Keratinocyte (primary cell): ENCODE measurements at regions not wholly inside any gene's neighbourhood (a gene's known extent, or its start where the extent isn't known, plus 50 kb on each side); places are given as distances from the start of the nearest gene placed in this dataset.

Experiments used
- DNase-seq: peaks from one replicate; pipeline ENCODE4 v3.0.0-alpha.2; 2011; ENCODE audit warnings: low read depth, missing footprints, low spot score
- FAIRE-seq: peaks from 2 replicates; lab custom pipeline; 2011; peaks lifted over from hg19 to GRCh38; lab: Jason Lieb, UNC
- H2AFZ ChIP-seq: 2 replicates; pipeline ENCODE4 v1.6.0; 2012; ENCODE audit warnings: low read length, control low read depth, inconsistent platforms; ENCODE audit not compliant: control insufficient read depth
- H3K27ac ChIP-seq: 2 replicates; pipeline ENCODE4 v1.5.1; 2011; ENCODE audit warnings: low read length; ENCODE audit not compliant: control insufficient read depth, insufficient read depth
- H3K27me3 ChIP-seq: 3 replicates; pipeline ENCODE4 v1.6.0; 2011; ENCODE audit warnings: low read length; ENCODE audit not compliant: control insufficient read depth, insufficient read depth; ENCODE audit errors: extremely low read depth
- H3K36me3 ChIP-seq, 2 experiments: 2 replicates in 1 of 2; 3 replicates in 1 of 2; pipeline ENCODE4 v1.5.1; 2011; ENCODE audit warnings: low read length in 2 of 2, mild to moderate bottlenecking in 1 of 2; ENCODE audit not compliant: control insufficient read depth in 2 of 2, insufficient read depth in 2 of 2; ENCODE audit errors: extremely low read depth in 1 of 2
- H3K4me1 ChIP-seq: 3 replicates; pipeline ENCODE4 v1.5.1; 2011; ENCODE audit warnings: low read length; ENCODE audit not compliant: control insufficient read depth, insufficient read depth; ENCODE audit errors: extremely low read depth
- H3K4me2 ChIP-seq: 3 replicates; pipeline ENCODE4 v1.6.0; 2011; ENCODE audit warnings: low read depth, low read length; ENCODE audit not compliant: control insufficient read depth, insufficient read depth; ENCODE audit errors: extremely low read depth
- H3K4me3 ChIP-seq, 3 experiments: fragments of 200-600 bp in 1 of 3; sonication (generic) in 1 of 3; 2 replicates in 2 of 3; 3 replicates in 1 of 3; pipeline ENCODE4 v1.5.1; 2011 to 2016; ENCODE audit warnings: low read length in 3 of 3, mild to moderate bottlenecking in 3 of 3, control low read depth in 2 of 3, inconsistent platforms in 1 of 3, low read depth in 1 of 3, mixed read lengths in 1 of 3, mixed run types in 1 of 3, moderate library complexity in 1 of 3; ENCODE audit not compliant: control insufficient read depth in 2 of 3, insufficient read depth in 2 of 3; ENCODE audit errors: extremely low read depth in 1 of 3
- H3K79me2 ChIP-seq: 2 replicates; pipeline ENCODE4 v1.6.0; 2012; ENCODE audit warnings: low read length; ENCODE audit not compliant: control insufficient read depth, insufficient read depth
- H3K9ac ChIP-seq: 3 replicates; pipeline ENCODE4 v1.6.0; 2011; ENCODE audit warnings: low read length; ENCODE audit not compliant: control insufficient read depth, insufficient read depth; ENCODE audit errors: extremely low read depth
- H3K9me1 ChIP-seq: 3 replicates; pipeline ENCODE4 v1.6.0; 2011; ENCODE audit warnings: low read length; ENCODE audit not compliant: control insufficient read depth, insufficient read depth; ENCODE audit errors: extremely low read depth
- H3K9me3 ChIP-seq: 2 replicates; pipeline ENCODE4 v1.5.1; 2012; ENCODE audit warnings: low read depth, low read length; ENCODE audit not compliant: control insufficient read depth
- H4K20me1 ChIP-seq: 3 replicates; pipeline ENCODE4 v1.6.0; 2011; ENCODE audit warnings: low read length; ENCODE audit not compliant: control insufficient read depth, insufficient read depth; ENCODE audit errors: extremely low read depth
- EZH2 ChIP-seq: IDR thresholded peaks from one replicate; pipeline ENCODE4 v1.6.1; 2012; ENCODE audit warnings: inconsistent platforms, mild to moderate bottlenecking, low read length, moderate library complexity
- dilution Hi-C: fragments of 300-500 bp; cut with MboI; formaldehyde crosslinking; loops from one replicate; pipeline ENCODE4 v1.7.0; 2020; ENCODE audit warnings: low sequenced_read_pairs; ENCODE audit not compliant: extremely low pct_ligation_motif_present
- TF ChIP-seq, protein P1 (sequence below), 3 experiments: IDR thresholded peaks in 1 of 3; conservative IDR thresholded peaks in 1 of 3; optimal IDR thresholded peaks in 1 of 3; 2 replicates in 2 of 3; 3 replicates in 1 of 3; pipeline versions ENCODE3 to v1.5.1; 2011; ENCODE audit warnings: low read length in 3 of 3, mild to moderate bottlenecking in 3 of 3, moderate library complexity in 2 of 3, control low read depth in 1 of 3, inconsistent platforms in 1 of 3; ENCODE audit not compliant: insufficient read depth in 2 of 3; ENCODE audit errors: extremely low read depth in 1 of 3

DNA sequence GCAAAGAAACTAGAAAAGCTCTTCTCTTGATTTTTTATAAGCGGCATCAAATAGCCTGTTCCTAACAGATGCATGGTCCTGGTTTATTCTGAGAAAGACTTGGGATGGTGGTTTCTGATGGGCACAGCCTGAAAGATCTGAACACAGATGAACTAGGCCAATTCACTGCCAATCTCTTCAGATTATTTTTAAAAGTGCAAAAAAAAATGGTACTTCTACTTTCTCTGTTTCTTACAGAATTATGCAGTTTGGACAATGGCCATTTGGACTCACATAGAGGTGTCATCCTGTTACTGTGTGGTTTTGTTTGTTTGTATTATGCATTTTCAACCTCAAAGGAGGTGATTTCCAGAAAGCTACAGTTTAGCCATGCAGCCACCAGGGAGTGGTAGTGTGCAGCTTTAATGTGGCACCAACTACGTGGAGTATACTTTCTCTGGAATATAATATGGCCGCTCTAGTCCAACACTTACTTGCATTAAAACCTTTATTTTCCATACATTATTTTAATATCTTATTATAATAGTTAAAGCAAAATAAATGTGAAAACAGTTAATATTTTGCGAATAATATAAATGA is 469.8 kb upstream of the KIRREL3 start:
- H3K4me2 ChIP-seq: no peak overlapping the region
- dilution Hi-C loops: no loop called here
- H3K36me3 ChIP-seq: no peaks in the 10 kb centered on the region
- H3K4me3 ChIP-seq: no peak overlapping the region
- FAIRE-seq: no peak
- H3K9ac ChIP-seq: no peak overlapping the region
- H3K9me3 ChIP-seq: no peaks in the 10 kb centered on the region
- no peaks in the 10 kb centered on the region for H3K9me1 ChIP-seq
- no peaks in the 10 kb centered on the region for H3K4me1 ChIP-seq
- H4K20me1 ChIP-seq: no peaks in the 10 kb centered on the region
- no peak overlapping the region for H3K27ac ChIP-seq
- TF ChIP-seq, protein P1, sequence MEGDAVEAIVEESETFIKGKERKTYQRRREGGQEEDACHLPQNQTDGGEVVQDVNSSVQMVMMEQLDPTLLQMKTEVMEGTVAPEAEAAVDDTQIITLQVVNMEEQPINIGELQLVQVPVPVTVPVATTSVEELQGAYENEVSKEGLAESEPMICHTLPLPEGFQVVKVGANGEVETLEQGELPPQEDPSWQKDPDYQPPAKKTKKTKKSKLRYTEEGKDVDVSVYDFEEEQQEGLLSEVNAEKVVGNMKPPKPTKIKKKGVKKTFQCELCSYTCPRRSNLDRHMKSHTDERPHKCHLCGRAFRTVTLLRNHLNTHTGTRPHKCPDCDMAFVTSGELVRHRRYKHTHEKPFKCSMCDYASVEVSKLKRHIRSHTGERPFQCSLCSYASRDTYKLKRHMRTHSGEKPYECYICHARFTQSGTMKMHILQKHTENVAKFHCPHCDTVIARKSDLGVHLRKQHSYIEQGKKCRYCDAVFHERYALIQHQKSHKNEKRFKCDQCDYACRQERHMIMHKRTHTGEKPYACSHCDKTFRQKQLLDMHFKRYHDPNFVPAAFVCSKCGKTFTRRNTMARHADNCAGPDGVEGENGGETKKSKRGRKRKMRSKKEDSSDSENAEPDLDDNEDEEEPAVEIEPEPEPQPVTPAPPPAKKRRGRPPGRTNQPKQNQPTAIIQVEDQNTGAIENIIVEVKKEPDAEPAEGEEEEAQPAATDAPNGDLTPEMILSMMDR (optimal IDR thresholded peaks at IDR 0.05 in 1 of 3, IDR thresholded peaks at IDR 0.05 in 1 of 3, conservative IDR thresholded peaks at IDR 0.05 in 1 of 3; ENCODE audit: extremely low read depth in 1 of 3, insufficient read depth in 2 of 3, low read length in 3 of 3): peak in 1 of 3 experiments; percentile 1
- TF ChIP-seq EZH2: no peak
- no peak overlapping the region for H2AFZ ChIP-seq
- no peaks in the 10 kb centered on the region for H3K79me2 ChIP-seq
- no peak for DNase-seq
- no peaks in the 10 kb centered on the region for H3K27me3 ChIP-seq

DNA sequence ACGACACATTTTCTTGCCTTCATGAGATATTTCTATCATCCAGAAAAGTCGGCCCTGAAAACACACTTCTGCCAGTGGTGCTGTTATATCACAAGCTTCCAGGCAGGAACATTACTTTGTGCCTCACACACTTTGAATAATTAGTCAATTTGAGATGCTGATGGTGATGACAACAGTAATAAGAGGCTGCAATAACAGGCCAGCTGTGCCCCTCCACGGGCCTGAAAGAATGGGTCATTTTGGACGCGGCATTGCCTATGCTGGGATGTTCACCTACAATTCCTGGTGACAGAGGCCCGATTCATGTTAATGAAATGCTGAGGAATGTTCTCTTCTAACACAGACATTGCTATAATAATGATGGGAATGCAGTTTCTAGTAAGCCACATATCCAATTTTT is 463.8 kb upstream of the KIRREL3 start:
- no peaks in the 10 kb centered on the region for H3K27me3 ChIP-seq
- TF ChIP-seq, protein P1 (optimal IDR thresholded peaks at IDR 0.05 in 1 of 3, IDR thresholded peaks at IDR 0.05 in 1 of 3, conservative IDR thresholded peaks at IDR 0.05 in 1 of 3; ENCODE audit: extremely low read depth in 1 of 3, insufficient read depth in 2 of 3, low read length in 3 of 3): no peak
- no peak for TF ChIP-seq EZH2

More for the DNA sequence above, 463.8 kb upstream of the KIRREL3 start:
- Histone ChIP-seq H3K4me2 (no peak overlapping the region), H3K9me1 (no peaks in the 10 kb centered on the region), H2AFZ (no peak overlapping the region), H3K4me1 (no peaks in the 10 kb centered on the region), H3K79me2 (no peaks in the 10 kb centered on the region), H3K36me3 (no peaks in the 10 kb centered on the region), H4K20me1 (no peaks in the 10 kb centered on the region), H3K9ac (no peak overlapping the region), H3K4me3 (no peak overlapping the region), H3K27ac (no peak overlapping the region), H3K9me3 (peaks cover 2% of the 10 kb centered on the region)
- DNase-seq (no peak), FAIRE-seq (no peak)
- dilution Hi-C loops: no loop called here
